NOMO-1 treated with DMSO at 0.1 percent for 48 hours (cell line): ENCODE measurements at regions not wholly inside any gene's neighbourhood (a gene's known extent, or its start where the extent isn't known, plus 50 kb on each side); places are given as distances from the start of the nearest gene placed in this dataset.

ENCODE experiments used
- DNase-seq: peaks from one replicate; lab custom pipeline; 2025; ENCODE audit not compliant: unreplicated experiment; lab: John Stamatoyannopoulos, UW

DNA sequence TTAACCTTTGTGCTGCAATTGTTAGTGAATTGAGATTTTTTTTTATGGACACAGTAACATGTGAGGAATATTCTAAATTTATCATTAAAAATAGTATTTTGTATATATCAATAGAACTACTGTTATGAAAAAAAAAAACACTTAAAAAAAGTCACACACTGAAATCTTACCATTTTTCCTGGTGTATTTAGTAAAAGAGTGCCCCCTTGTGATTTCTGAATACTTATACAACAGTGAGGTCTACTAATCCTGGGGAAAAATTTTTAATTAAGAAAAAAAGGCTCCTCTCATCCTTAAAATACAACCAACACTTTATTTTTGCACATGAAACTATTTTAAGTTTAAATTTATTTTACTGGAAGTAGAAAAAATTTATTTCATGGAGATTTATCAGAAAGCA, 56.4 kb upstream of the SPOCK3 start:
- peak; percentile 9 for DNase-seq

DNA sequence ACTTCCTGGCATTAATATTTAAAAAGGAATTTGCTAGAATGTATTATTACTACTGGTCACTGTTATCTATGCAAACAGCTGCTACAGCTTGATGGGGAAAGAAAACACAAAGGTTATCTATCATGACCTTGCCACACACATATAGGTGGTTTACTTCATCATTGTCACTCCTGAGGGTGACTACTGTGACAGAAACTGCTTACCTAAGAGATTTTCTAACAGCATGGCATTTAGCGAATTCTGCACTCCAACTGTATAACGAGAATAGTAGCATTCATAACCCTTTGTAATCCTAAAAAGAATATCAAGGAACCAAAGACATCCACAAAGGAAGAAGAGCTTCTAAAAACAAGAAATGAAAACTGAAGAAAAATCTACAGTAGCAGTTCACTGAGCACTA, 74.6 kb upstream of the SPOCK3 start:
- DNase-seq = no peak

DNA sequence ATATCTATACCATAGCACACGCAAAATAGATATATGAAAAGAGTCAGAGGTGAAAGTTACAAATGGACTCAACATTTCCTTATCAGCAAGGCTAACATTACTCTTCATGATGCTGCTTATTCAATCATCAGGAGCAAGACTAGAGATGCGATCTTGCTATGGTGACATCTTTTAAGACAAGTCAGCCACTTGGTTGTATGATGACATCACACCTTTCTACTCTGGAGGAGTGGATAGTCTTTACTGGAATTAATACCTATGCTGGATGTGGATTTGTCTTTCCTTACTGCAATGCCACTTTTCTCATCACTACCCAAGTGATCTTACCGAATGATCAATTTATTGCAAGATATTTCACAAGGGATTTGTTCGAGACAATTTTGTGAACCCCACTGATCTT, 87.0 kb upstream of the SPOCK3 start:
- no peak for DNase-seq

DNA sequence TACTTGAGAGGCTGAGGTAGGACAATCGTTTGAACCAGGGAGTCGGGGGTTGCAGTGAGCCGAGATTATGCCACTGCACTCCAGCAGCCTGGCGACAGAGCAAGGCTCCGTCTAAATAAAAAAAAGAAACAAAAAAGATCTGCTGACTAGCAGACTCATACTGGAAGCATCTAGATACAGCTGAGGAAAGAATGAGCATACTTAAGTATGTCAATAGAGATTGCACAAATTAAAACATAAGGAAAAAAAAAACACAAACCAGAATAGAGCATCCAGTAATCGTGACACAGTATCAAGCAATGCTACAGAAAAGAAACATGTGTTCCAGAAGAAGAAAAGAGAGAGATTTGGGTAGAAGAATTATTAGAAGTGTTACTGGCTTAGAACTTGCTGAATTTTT, 105.5 kb upstream of the SPOCK3 start:
- DNase-seq = no peak

DNA sequence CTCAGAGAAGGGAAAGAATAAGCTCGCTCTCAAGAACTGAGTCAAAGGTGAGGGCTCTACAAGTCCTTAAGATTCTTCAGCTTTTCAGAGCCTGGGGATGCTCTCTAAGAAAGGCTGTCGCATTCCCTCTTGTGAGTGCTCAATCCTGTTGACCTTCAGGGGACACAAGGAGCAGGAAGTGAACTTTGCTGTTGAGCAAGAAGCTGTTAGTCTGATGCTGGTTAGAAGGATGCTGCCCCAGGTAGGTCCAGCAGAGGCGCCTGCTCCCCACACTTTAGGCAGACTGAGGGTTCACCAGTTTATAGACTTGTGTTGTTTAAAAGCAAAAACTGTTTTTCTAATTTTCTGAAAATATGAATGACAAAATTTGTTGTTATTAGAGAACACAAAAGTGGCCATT, 125.4 kb upstream of the SPOCK3 start:
- DNase-seq = no peak

DNA sequence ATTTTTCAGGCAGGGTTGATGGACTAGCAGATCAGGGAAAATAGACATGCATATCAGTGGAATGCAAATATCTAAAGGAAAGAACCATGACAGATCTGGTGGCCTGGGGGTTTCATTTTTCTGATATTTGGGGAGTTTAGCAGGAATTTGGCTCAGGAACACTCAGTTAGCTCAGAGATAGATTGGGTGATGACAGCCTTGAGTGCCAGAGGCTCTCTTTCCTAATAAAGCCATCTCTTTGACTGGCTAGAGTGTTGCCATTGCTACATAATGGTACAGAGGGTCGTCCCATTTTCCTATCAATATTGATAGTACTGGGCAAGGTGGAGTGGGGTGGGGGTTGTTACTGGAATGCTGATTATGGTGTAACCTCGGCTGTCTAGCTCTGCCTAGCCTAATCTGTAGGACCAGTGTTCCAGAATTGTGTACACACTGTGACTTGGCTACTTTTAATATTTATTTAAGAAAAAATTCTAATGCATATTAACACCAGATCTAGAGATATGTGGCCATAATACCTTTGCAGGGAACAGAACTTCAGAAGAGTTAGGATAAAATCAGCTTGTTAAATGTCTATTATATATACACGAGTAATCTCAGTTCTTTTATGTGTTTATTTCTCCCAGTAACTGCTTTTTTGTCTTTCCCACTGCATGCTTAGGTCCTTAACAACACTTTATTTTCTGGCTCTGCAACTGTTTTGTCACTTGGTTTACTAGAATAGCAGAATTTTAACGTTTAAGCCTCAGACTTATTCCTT, 145.0 kb upstream of the SPOCK3 start:
- DNase-seq = no peak

DNA sequence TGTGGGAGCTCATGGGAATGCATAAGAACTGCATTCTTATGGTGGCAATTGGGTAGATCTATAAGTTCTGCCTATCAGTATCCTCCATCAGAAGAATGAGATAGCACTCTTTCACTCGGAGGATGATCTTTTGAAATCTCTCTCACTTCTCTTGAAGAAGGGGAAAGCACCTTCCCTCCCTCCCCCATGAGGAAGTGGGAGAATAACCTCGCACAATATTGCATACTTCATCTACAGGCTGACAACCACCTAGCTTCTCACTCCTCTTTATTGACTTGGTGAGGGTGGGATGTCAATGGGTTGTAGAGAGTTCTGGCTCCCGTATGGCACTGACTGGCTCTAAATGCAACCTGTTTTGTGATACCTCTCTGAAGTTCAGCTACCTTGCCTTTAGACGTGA, 146.7 kb upstream of the SPOCK3 start:
- no peak for DNase-seq

DNA sequence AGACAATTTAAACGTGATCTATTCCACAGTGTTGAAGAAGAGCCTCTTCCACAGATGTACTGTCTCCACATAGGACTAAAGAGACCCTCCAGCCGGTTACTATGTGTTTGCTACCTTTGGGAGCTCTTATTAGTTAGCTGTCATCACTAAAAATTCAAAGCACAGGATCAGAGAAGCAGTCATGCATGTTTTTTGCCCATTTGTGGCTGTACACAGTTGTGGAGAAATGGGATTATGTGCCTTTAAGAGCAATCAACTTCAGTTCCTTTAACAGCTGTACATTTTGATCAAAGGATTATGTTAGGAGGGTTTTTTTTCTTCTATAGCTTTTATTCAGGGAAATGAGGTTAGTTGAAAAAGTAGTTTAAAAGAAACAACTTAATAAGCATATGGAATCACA, 149.0 kb upstream of the SPOCK3 start:
- DNase-seq = no peak

DNA sequence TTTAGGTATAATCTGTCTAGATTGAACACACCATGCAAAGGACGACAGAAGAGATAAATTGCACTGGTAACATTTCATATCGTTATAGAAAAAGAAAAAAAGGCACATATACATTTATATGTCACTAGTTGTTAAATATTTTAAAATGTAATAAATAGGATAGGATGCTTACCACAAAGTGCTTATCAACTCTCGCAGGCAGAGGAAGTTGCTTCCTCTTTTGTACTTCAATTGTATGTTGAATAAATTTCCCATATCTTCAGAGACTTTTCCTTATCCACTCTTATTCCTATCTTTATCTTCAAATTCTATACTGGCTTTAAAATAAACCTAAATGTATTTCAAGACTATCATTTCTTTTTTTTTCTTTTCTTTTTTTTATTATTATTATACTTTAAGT, 163.3 kb upstream of the SPOCK3 start:
- no peak for DNase-seq

DNA sequence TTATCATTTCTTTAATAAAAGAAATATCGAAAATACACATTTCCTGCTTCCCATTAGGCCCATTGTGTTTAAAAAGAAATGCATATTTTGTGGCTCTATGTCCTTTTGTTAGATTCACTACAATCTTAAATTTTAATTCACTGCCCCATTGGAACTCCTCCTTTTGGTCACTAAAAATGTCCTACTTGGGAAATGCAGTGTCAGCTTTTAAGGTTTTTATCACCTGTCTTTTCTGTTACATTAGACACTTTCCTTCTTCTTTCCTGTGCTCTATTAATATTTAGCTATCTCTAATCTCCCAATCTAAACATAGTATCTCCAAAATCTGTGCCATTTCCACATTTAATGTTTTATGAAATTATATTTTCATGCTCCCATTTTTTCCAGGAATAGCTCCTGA, 164.9 kb upstream of the SPOCK3 start:
- no peak for DNase-seq

DNA sequence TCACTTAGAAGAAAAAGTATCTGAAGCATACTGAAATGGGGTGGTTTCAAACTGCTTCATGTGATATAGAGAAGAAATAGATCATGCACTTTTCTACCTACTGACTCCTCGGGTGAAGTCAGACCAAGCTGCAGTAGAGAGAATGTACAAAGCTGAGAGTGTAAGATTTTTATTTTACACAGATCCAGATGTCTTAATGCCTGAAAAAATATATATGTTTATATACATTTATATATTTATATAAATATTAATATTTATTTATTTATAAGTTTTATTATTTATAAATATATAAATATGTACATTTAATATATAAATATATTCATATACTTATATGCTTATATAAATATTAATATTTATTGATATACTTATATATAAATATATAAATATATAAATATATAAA, 171.9 kb upstream of the SPOCK3 start:
- no peak for DNase-seq

DNA sequence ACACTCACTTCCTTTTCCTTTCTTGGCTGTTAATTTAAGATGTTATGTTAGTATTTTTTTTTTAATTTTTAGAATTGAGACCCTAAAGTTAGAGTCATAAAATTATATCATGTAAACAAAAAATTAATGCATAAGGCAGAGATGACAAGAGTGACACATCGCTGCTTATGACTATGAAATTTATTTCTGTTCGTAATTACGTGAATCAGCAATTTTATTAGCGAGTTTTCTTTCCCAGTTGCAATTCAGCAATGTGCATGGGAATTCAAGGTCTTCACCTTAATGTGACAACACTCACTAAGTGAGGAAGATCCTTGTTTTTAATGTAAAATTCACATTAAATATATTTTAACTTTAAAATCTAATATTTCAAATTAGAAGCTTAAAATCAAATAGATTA, 181.2 kb upstream of the SPOCK3 start:
- DNase-seq = no peak

DNA sequence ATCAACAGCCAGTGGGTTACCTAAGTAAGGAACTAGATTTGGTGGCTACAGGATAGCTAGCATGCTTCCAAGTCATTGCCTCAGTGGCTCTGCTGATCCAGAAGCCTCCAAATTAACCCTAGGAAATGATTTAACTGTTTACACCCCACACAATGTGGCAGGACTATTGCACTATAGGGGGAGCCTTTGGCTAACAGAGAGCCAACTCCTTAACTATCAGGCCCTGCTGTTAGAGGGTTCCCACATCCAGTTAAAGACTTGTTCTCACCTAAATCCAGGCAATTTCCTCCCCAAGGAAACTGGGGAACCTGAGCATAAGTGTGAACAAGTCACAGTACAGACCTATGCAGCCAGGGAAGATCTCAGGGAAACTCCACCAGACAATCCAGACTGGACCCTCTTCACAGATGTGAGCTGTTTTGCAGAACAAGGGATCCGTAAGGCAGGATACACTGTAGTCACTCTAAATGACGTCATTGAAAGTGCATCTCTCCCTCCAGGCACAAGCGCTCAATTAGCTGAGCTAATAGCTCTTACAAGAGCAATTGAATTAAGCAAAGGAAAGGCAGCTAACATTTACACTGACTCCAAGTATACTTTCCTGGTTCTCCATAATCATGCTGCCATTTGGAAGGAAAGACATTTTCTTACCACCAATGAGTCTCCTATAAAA, 185.3 kb upstream of the SPOCK3 start:
- DNase-seq = no peak

DNA sequence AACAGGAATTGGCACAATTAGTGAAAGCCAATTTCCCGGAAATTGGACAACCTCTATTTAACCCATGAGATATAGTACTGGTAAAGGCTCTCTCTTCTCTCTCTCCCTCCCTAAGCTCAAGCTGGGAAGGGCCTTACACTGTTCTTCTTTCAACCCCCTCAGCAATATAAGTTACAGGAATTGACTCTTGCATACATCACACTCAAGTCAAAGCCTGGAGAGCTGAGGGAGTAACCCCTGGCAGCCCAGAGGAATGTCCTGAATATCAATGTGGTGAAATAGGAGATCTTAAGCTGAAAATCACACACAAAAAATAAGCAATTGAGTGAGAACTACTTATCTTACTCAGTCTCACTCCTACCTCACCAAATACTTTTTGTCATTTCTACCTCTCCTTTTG, 186.9 kb upstream of the SPOCK3 start:
- no peak for DNase-seq

DNA sequence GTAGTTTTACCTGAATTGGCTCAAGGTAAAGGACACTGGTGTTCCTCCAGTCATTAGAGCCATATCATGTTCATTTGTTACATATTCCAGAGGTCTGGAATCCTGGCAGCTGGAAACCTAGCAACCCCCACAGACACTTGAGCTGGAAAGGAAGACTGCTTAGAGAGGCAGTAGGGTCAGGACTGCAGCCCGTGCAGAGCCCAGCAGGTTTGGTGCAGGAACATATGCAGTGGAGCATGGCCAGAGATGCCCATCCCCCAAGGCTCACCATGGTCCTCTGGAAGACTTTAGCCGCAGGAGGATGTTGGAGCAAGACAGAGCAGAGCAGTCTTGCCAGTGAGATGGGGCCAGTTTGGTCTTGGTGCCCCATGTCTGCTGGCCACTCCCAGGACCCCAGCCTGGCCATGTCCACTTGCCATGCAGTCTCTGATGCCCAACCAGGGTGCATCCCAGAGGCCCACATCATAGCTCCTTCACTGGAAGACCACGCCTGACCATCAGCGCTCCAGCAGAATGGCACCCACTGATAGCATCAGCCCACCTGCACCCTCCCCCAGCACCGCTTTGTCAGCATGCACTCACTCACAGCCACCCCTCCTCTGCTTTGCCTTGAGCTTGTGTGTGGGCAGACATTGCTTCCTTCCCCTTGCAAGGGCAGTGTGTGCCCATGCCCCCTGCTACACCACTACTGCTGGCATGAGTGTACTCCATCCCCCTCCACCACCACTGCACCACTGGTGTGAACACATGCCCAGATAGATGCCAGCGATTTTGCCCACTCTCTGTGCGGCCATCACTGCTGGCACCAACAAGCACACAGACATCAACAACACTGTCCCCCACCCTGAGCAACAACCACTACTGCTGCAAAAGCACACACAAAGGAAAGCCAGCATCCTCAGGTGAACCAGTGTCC, 190.3 kb upstream of the SPOCK3 start:
- no peak for DNase-seq

DNA sequence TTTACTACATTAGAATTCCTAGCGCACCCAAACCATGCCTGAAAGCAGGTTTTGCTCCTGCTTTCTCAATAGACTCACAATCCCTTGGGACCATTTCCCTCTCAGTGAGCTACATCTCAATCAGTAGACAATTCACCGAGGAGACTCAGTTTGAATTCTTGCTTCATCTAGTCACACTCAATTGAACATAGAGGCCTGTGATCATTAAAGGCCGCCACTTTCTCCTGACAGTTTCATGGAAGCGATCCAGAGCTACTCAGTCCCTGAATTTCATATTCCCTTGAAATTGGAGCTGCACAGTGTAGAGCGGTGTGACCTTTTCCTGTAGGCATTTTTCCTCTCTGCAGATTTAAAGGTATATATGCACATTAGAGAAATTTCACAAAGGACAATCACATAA, 193.9 kb upstream of the SPOCK3 start:
- no peak for DNase-seq

DNA sequence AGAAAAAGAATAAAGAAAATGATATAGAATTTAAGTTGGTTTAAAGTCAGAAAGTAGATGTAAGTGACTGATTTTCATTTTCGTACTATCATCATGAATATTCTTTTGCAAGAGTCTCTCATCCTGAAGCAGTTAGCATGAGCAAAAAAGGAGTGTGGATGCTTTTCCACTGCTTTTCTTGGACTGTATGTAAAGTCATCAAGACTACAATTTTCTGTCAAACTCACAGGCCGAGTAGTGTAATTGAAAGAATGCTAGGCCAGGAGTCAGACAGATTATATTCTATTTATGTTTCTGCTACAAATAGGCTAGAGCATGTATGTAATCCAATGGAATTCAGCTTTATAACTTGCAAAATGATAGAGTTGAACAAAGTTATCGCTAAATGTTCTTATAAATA, 197.1 kb upstream of the SPOCK3 start:
- no peak for DNase-seq

DNA sequence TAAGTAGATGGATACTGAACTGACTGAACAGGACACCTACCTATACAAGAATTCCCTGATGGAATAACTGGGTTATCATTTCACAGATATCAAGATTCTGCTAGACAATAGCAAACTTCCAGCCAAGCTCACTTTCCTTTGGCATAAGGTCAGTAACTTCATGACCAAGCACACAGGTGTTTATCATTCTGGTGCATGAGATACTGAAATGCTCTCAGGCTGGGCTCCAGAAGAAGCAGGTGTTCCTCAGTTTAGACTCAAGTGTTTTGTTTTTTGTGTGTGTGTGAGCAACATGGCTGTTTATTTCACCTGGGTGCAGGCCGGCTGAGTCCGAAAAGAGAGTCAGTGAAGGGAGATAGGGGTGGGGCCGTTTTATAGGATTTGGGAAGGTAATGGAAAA, 201.5 kb upstream of the SPOCK3 start:
- no peak for DNase-seq

DNA sequence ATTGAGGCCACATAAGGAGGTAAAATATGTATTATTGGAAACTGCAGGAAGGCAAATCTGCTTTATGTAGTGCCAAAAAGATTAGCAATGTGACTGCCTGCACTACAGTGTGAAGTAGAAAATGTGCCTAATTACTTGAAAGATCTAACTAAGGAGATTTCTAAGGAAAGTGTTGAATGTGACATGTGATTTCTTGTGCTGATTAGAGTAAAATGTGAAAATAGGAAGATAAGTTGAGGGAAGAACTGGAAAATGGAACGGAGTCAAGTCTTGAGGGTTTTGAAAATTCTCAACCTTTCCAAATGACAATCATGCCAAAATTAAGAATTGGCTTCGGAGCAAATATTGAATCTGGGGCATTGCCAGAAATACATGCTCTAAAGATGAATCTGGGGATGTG, 209.5 kb upstream of the SPOCK3 start:
- DNase-seq = no peak

DNA sequence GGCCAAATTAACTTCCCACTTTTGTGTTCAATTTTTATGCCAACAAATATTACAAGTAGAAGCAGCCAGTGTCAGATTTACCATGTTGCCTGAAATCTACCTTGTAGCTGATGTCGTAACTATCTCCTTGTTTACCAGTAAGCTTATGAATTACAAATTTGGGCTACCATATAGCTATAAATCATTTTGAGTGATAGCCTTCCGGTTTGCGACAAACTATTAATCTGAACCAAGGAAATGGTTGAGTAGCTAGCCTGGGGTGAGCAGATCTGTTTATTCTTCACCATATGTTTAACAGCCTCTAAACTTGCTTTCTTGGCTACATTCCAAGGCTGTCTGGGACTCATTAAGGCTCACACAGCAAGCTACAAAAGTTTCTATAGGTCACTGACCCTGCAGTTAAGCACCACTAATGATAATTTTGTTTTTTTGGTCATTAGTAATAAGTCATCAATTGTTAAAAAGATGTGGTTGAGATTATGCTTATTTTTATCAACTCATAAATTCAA, 218.7 kb upstream of the SPOCK3 start:
- DNase-seq = no peak

DNA sequence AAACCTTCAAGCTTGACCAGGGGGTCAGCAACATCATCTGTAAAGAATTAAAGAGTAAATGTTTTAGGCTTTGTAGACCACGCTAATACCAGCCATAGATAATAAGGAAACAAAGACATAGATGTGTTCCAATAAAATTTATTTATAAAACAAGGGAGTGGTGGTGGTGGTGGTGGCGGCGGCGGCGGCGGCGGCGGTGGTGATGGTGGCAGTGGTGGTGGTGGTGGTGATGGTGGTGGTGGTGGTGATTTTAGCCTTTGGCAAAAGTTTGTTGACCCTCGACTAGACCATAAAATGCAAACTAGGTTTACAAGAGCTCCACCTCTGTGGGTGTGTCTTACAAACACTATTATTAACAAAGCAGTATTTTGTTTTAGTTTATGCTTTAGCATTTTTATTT, 222.3 kb upstream of the SPOCK3 start:
- DNase-seq = no peak

DNA sequence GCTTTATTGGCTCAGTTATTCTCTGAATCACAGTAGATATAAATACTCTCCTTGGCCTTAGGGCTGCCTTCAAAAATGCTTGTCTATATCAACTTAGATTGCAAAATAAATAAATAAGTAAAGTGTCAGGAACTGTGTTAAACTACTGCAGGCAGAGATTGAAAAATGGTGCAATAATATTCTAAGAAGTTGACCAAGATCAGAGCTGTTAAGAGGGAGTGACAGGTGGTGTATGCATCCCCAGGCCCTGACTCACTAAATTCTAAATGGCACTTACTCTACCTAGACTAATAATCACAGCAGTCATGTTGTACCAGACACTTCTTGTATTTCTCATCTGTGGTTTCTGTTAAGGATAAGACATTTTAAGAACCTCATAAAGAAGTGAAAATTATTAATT, 235.1 kb upstream of the SPOCK3 start:
- DNase-seq = no peak
